DND-41 (cell line): ENCODE measurements at regions not wholly inside any gene's neighbourhood (a gene's known extent, or its start where the extent isn't known, plus 50 kb on each side); places are given as distances from the start of the nearest gene placed in this dataset.

Experiments
- ATAC-seq: fragments of 200-7000 bp; cut with Tn5 transposase; 3 replicates; pipeline ENCODE4 v1.9.1; 2021; ENCODE audit warnings: low read depth; ENCODE audit not compliant: insufficient read depth
- DNase-seq: peaks from one replicate; pipeline ENCODE4 v3.0.0-alpha.2; 2020
- H2AFZ ChIP-seq: 2 replicates; pipeline ENCODE4 v1.6.0; 2012; ENCODE audit warnings: low read depth, low read length
- H3K27ac ChIP-seq: 2 replicates; pipeline ENCODE4 v1.5.1; 2012; ENCODE audit warnings: low read length, inconsistent platforms
- H3K27me3 ChIP-seq: fragments of 200-600 bp; sonication (generic); 2 replicates; pipeline ENCODE4 v1.6.0; 2012; ENCODE audit warnings: low read length, mild to moderate bottlenecking, inconsistent platforms; ENCODE audit not compliant: insufficient read depth, poor library complexity
- H3K36me3 ChIP-seq: 2 replicates; pipeline ENCODE4 v1.5.1; 2012; ENCODE audit warnings: low read length, inconsistent platforms; ENCODE audit not compliant: insufficient read depth
- H3K4me1 ChIP-seq: 2 replicates; pipeline ENCODE4 v1.5.1; 2012; ENCODE audit warnings: mild to moderate bottlenecking, low read length; ENCODE audit not compliant: insufficient read depth
- H3K4me2 ChIP-seq: 2 replicates; pipeline ENCODE4 v1.6.0; 2012; ENCODE audit warnings: mild to moderate bottlenecking, moderate library complexity, low read length, inconsistent platforms; ENCODE audit not compliant: insufficient read depth
- H3K4me3 ChIP-seq, 2 experiments: fragments of 200-600 bp in 1 of 2; shearing (Covaris generic) in 1 of 2; 2 replicates each; pipeline ENCODE4 v1.5.1; 2012 to 2016; ENCODE audit warnings: inconsistent platforms in 2 of 2, low read length in 2 of 2, mild to moderate bottlenecking in 2 of 2, low read depth in 1 of 2, moderate library complexity in 1 of 2
- H3K79me2 ChIP-seq: 2 replicates; pipeline ENCODE4 v1.6.0; 2012; ENCODE audit warnings: low read length, inconsistent platforms; ENCODE audit not compliant: insufficient read depth
- H3K9ac ChIP-seq: 2 replicates; pipeline ENCODE4 v1.6.0; 2012; ENCODE audit warnings: low read depth, mild to moderate bottlenecking, inconsistent platforms, low read length, moderate library complexity
- H3K9me3 ChIP-seq: 2 replicates; pipeline ENCODE4 v1.5.1; 2012; ENCODE audit warnings: low read length, moderate library complexity, mild to moderate bottlenecking, inconsistent platforms; ENCODE audit not compliant: insufficient read depth, severe bottlenecking
- H4K20me1 ChIP-seq: 2 replicates; pipeline ENCODE4 v1.6.0; 2012; ENCODE audit warnings: low read length; ENCODE audit not compliant: insufficient read depth
- CTCF ChIP-seq: IDR thresholded peaks from 2 replicates; pipeline ENCODE4 v1.5.1; 2012; ENCODE audit warnings: borderline replicate concordance, low read length, moderate library complexity, mild to moderate bottlenecking; ENCODE audit not compliant: poor library complexity, severe bottlenecking; ENCODE audit errors: extremely low read depth
- EZH2 ChIP-seq: IDR thresholded peaks from 3 replicates; pipeline ENCODE4 v1.6.1; 2012; ENCODE audit warnings: borderline replicate concordance, low read depth, mild to moderate bottlenecking, moderate library complexity, low read length, inconsistent platforms; ENCODE audit not compliant: severe bottlenecking

GRCh38 chr17:14831491-14831890 lies 433.6 kb downstream of the PMP22 start:
- H4K20me1 ChIP-seq: no peaks in the 10 kb centered on the region
- peaks cover 2% of the 10 kb centered on the region for H3K9me3 ChIP-seq
- TF ChIP-seq CTCF: no peak
- TF ChIP-seq EZH2: no peak
- no peak overlapping the region for H3K4me3 ChIP-seq
- H3K79me2 ChIP-seq: no peaks in the 10 kb centered on the region
- H3K4me1 ChIP-seq: peaks cover 12% of the 10 kb centered on the region
- no peak overlapping the region for H3K27ac ChIP-seq
- no peak overlapping the region for H3K4me2 ChIP-seq
- H3K9ac ChIP-seq: no peak overlapping the region
- H2AFZ ChIP-seq: no peak overlapping the region
- DNase-seq: no peak
- no peak for ATAC-seq
- no peaks in the 10 kb centered on the region for H3K36me3 ChIP-seq
- H3K27me3 ChIP-seq: no peaks in the 10 kb centered on the region

GRCh38 chr17:14827396-14827919 lies 437.7 kb downstream of the PMP22 start:
- DNase-seq (no peak), ATAC-seq (no peak)
- no peak overlapping the region for H3K4me3 ChIP-seq
- no peaks in the 10 kb centered on the region for H3K79me2 ChIP-seq
- H3K36me3 ChIP-seq: no peaks in the 10 kb centered on the region
- H3K27ac ChIP-seq: no peak overlapping the region
- no peaks in the 10 kb centered on the region for H3K4me1 ChIP-seq
- H3K9ac ChIP-seq: no peak overlapping the region
- no peaks in the 10 kb centered on the region for H3K27me3 ChIP-seq
- H4K20me1 ChIP-seq: no peaks in the 10 kb centered on the region
- H3K4me2 ChIP-seq: no peak overlapping the region
- H3K9me3 ChIP-seq: peaks cover 4% of the 10 kb centered on the region
- no peak overlapping the region for H2AFZ ChIP-seq
- TF ChIP-seq CTCF (no peak), EZH2 (no peak)

GRCh38 chr17:14826358-14826757 lies 438.8 kb downstream of the PMP22 start:
- no peak overlapping the region for H3K9ac ChIP-seq
- peaks cover 4% of the 10 kb centered on the region for H3K9me3 ChIP-seq
- no peaks in the 10 kb centered on the region for H3K27me3 ChIP-seq
- no peaks in the 10 kb centered on the region for H4K20me1 ChIP-seq
- no peaks in the 10 kb centered on the region for H3K79me2 ChIP-seq
- TF ChIP-seq CTCF (no peak), EZH2 (no peak)
- H3K36me3 ChIP-seq: no peaks in the 10 kb centered on the region
- DNase-seq: no peak
- H3K4me2 ChIP-seq: no peak overlapping the region
- H3K4me1 ChIP-seq: no peaks in the 10 kb centered on the region
- no peak for ATAC-seq
- H3K27ac ChIP-seq: no peak overlapping the region
- no peak overlapping the region for H3K4me3 ChIP-seq
- no peak overlapping the region for H2AFZ ChIP-seq

- H3K27me3 ChIP-seq: no peaks in the 10 kb centered on the region
- TF ChIP-seq CTCF (no peak), EZH2 (no peak)
- H3K4me3 ChIP-seq: no peak overlapping the region
- H3K4me2 ChIP-seq: no peak overlapping the region
- ATAC-seq: no peak
- DNase-seq: no peak
- H2AFZ ChIP-seq: no peak overlapping the region
- H3K36me3 ChIP-seq: no peaks in the 10 kb centered on the region
- H3K27ac ChIP-seq: no peak overlapping the region
- H3K9ac ChIP-seq: no peak overlapping the region
- H3K9me3 ChIP-seq: no peaks in the 10 kb centered on the region
- no peaks in the 10 kb centered on the region for H3K79me2 ChIP-seq
- no peaks in the 10 kb centered on the region for H3K4me1 ChIP-seq
- no peaks in the 10 kb centered on the region for H4K20me1 ChIP-seq
Observed at GRCh38 chr17:14818469-14818868, 446.7 kb downstream of the PMP22 start.
